ENCODE measurements at regions not wholly inside any gene's neighbourhood (a gene's known extent, or its start where the extent isn't known, plus 50 kb on each side); places are given as distances from the start of the nearest gene placed in this dataset.

DNA sequence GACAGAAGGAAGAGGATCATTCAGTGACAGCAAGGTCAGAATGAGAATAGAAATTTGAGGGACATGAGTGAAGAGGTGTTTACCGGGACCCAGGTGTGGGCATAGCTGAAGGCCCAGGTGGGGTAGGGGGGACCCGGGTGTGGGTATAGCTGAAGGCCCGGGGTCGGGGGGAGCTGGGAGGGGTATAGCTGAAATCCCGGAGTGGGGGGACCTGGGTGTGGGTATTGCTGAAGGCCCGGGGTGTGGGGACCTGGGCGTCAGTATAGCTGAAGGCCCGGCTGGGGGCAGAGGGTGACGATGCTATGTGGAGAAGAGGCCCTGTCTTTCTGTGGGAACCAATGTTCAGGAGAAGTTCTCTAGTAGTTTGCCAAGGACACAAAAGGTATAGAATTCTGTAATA is 183.0 kb upstream of the PITRM1 start:
- TF ChIP-seq, protein P1, sequence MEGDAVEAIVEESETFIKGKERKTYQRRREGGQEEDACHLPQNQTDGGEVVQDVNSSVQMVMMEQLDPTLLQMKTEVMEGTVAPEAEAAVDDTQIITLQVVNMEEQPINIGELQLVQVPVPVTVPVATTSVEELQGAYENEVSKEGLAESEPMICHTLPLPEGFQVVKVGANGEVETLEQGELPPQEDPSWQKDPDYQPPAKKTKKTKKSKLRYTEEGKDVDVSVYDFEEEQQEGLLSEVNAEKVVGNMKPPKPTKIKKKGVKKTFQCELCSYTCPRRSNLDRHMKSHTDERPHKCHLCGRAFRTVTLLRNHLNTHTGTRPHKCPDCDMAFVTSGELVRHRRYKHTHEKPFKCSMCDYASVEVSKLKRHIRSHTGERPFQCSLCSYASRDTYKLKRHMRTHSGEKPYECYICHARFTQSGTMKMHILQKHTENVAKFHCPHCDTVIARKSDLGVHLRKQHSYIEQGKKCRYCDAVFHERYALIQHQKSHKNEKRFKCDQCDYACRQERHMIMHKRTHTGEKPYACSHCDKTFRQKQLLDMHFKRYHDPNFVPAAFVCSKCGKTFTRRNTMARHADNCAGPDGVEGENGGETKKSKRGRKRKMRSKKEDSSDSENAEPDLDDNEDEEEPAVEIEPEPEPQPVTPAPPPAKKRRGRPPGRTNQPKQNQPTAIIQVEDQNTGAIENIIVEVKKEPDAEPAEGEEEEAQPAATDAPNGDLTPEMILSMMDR (conservative IDR thresholded peaks at IDR 0.05; ENCODE audit: low read length): no peak
- TF ChIP-seq EZH2phosphoT487 (IDR thresholded peaks at IDR 0.05; ENCODE audit: borderline replicate concordance): no peak
